Endothelial cell of umbilical vein (primary cell): ENCODE measurements at regions not wholly inside any gene's neighbourhood (a gene's known extent, or its start where the extent isn't known, plus 50 kb on each side); places are given as distances from the start of the nearest gene placed in this dataset.

Source experiments
- BruUV-seq: library from RNA; stranded (reverse); fragments of 400-500 nt; replicated peaks from 2 replicates; lab custom pipeline; 2021; lab: Mats Ljungman, UMichigan
- CTCF ChIA-PET: fragments of 300-600, 350-600 bp; sonication (Branson Sonifier 250); formaldehyde crosslinking; loops from one replicate; lab custom pipeline; 2021; ENCODE audit warnings: antibody characterized with exemption, inconsistent platforms; lab: Charles Lee
- POLR2A ChIA-PET: fragments of 300-600, 350-600 bp; sonication (Branson Sonifier 250); formaldehyde crosslinking; loops from one replicate; lab custom pipeline; 2021; ENCODE audit warnings: antibody characterized with exemption, inconsistent platforms; lab: Charles Lee
- DNase-seq: peaks from one replicate; pipeline ENCODE4 v3.0.0-alpha.2; 2011; ENCODE audit warnings: low read depth, low spot score
- FAIRE-seq: peaks from 2 replicates; lab custom pipeline; 2011; peaks lifted over from hg19 to GRCh38; lab: Jason Lieb, UNC
- H2AFZ ChIP-seq: 2 replicates; pipeline ENCODE4 v1.6.0; 2012; ENCODE audit warnings: low read depth, low read length, control low read depth, inconsistent platforms
- H3K27ac ChIP-seq: 2 replicates; pipeline ENCODE4 v1.5.1; 2011; ENCODE audit warnings: low read depth, mild to moderate bottlenecking, control low read depth, low read length, moderate library complexity; ENCODE audit not compliant: insufficient read depth
- H3K27me3 ChIP-seq, 2 experiments: 2 replicates each; pipeline versions ENCODE4 v1.6.0 to v1.6.1; 2011; ENCODE audit warnings: low read length in 2 of 2, mixed read lengths in 1 of 2; ENCODE audit not compliant: control insufficient read depth in 2 of 2, insufficient read depth in 2 of 2
- H3K36me3 ChIP-seq, 2 experiments: 2 replicates in 1 of 2; 3 replicates in 1 of 2; pipeline ENCODE4 v1.5.1; 2011; ENCODE audit warnings: low read length in 2 of 2, mild to moderate bottlenecking in 1 of 2, moderate library complexity in 1 of 2; ENCODE audit not compliant: control insufficient read depth in 2 of 2, insufficient read depth in 2 of 2; ENCODE audit errors: extremely low read depth in 1 of 2
- H3K4me1 ChIP-seq: 3 replicates; pipeline ENCODE4 v1.5.1; 2011; ENCODE audit warnings: mild to moderate bottlenecking, low read length; ENCODE audit not compliant: control insufficient read depth, insufficient read depth; ENCODE audit errors: extremely low read depth
- H3K4me2 ChIP-seq: 2 replicates; pipeline ENCODE4 v1.6.1; 2011; ENCODE audit warnings: low read length, control low read depth, mixed read lengths; ENCODE audit not compliant: insufficient read depth
- H3K4me3 ChIP-seq, 3 experiments: fragments of 200-600 bp in 1 of 3; sonication (generic), shearing (Covaris generic) in 1 of 3; replicated peaks in 1 of 3; 2 replicates each; pipeline ENCODE4 v1.5.1; 2011 to 2016; ENCODE audit warnings: control low read depth in 3 of 3, low read length in 3 of 3, mild to moderate bottlenecking in 2 of 3, inconsistent platforms in 1 of 3, low read depth in 1 of 3, moderate library complexity in 1 of 3; ENCODE audit not compliant: insufficient read depth in 1 of 3
- H3K79me2 ChIP-seq: 2 replicates; pipeline ENCODE4 v1.6.0; 2012; ENCODE audit warnings: low read length, inconsistent platforms; ENCODE audit not compliant: control insufficient read depth, insufficient read depth
- H3K9ac ChIP-seq: replicated peaks from 2 replicates; pipeline ENCODE3; 2011; ENCODE audit warnings: low read length, control low read depth; ENCODE audit not compliant: insufficient read depth; ENCODE audit errors: extremely low read depth
- H3K9me1 ChIP-seq: replicated peaks from 3 replicates; pipeline ENCODE4 v1.6.0; 2011; ENCODE audit warnings: mild to moderate bottlenecking, low read length; ENCODE audit not compliant: control insufficient read depth, insufficient read depth; ENCODE audit errors: extremely low read depth
- H3K9me3 ChIP-seq: replicated peaks from 2 replicates; pipeline ENCODE4 v1.5.1; 2012; ENCODE audit warnings: low read length, inconsistent platforms; ENCODE audit not compliant: control insufficient read depth, insufficient read depth
- H4K20me1 ChIP-seq: replicated peaks from 2 replicates; pipeline ENCODE3; 2011; ENCODE audit warnings: mild to moderate bottlenecking, low read length; ENCODE audit not compliant: control insufficient read depth, insufficient read depth; ENCODE audit errors: extremely low read depth
- EZH2 ChIP-seq: IDR thresholded peaks from 2 replicates; pipeline ENCODE4 v1.6.1; 2012; ENCODE audit warnings: borderline replicate concordance, low read depth, mild to moderate bottlenecking, moderate library complexity, low read length, inconsistent platforms; ENCODE audit not compliant: severe bottlenecking
- FOS ChIP-seq: IDR thresholded peaks from 2 replicates; pipeline ENCODE4 v1.6.1; 2011; ENCODE audit warnings: mild to moderate bottlenecking, low read length, moderate library complexity, borderline replicate concordance; ENCODE audit not compliant: insufficient read depth
- GATA2 ChIP-seq: IDR thresholded peaks from 2 replicates; pipeline ENCODE4 v1.7.0; 2011; ENCODE audit warnings: low read depth, mild to moderate bottlenecking, moderate library complexity, mixed read lengths, low read length; ENCODE audit not compliant: insufficient read length, insufficient read depth
- JUN ChIP-seq: IDR thresholded peaks from 2 replicates; pipeline ENCODE4 v1.6.1; 2011; ENCODE audit warnings: borderline replicate concordance, low read depth; ENCODE audit not compliant: insufficient read length, insufficient read depth
- MYC ChIP-seq: IDR thresholded peaks from one replicate; pipeline ENCODE4 v1.6.1; 2011; ENCODE audit warnings: mild to moderate bottlenecking, low read depth, low read length
- POLR2A ChIP-seq: IDR thresholded peaks from 2 replicates; pipeline ENCODE4 v1.6.1; 2012; ENCODE audit warnings: low read depth, mild to moderate bottlenecking, control low read depth, low read length
- POLR2AphosphoS5 ChIP-seq: IDR thresholded peaks from 2 replicates; pipeline ENCODE4 v1.6.1; 2012; ENCODE audit warnings: low read depth, mild to moderate bottlenecking, control low read depth, low read length, moderate library complexity; ENCODE audit not compliant: insufficient read depth
- dilution Hi-C: fragments of 300-500 bp; cut with MboI; formaldehyde crosslinking; loops from one replicate; pipeline ENCODE4 v1.15.0; 2019; ENCODE audit warnings: low sequenced_read_pairs; ENCODE audit not compliant: extremely low pct_ligation_motif_present
- intact Hi-C: fragments of 100-400 bp; cut with micrococcal nuclease; formaldehyde crosslinking; loops from one replicate; pipeline ENCODE4 v1.10.0; 2022
- TF ChIP-seq, protein P1 (sequence below), 2 donors: IDR thresholded peaks; 1 replicate in 1 of 2; 2 replicates in 1 of 2; pipeline ENCODE4 v1.5.1; 2011; ENCODE audit warnings: low read length in 2 of 2, mild to moderate bottlenecking in 2 of 2, moderate library complexity in 2 of 2, control low read depth in 1 of 2, inconsistent platforms in 1 of 2, low read depth in 1 of 2; ENCODE audit not compliant: insufficient read depth in 1 of 2; ENCODE audit errors: extremely low read depth in 1 of 2
- TF ChIP-seq, protein P2 (sequence below): IDR thresholded peaks from 2 replicates; pipeline ENCODE4 v1.6.1; 2011; ENCODE audit not compliant: insufficient read depth, insufficient read length

DNA sequence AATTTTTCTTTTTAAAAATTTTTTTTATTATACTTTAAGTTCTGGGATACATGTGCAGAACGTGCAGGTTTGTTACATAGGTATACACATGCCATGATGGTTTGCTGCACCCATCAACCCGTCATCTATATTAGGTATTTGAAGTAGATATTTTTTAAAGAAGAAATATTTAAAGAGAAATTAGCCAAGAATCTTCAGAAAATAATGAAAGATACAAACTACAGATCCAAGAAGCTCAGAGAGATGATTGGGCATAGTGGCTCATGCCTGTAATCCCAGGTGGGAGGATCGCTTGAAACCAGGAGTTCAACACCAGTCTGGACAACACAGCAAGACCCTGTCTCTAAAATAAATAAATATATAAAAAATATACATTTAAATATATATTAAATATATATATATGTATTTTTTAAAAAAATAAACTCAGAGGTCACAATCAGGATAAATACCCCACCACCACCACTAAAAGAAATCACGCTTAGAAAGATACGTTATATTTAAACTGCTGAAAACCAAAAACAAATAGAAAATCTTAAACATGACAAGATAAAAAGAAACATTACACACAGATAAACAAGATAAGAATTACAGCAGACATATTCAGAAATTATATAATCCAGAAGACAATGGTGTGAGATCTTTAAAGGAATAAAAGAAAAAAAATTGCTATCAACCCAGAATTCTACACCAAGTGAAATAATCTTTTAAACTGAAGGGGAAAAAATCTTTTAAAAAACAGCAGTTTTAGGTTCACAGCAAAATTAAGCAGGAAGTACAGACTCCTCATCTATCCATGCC is 57.5 kb downstream of the CSF2 start:
- Histone ChIP-seq H3K4me3 (no peak overlapping the region), H3K27me3 (peaks cover 9 to 12% of the 10 kb centered on the region in 2 experiments), H2AFZ (no peak overlapping the region), H3K4me2 (no peak overlapping the region), H3K9me3 (no peaks in the 10 kb centered on the region), H3K9me1 (no peaks in the 10 kb centered on the region), H3K36me3 (no peaks in the 10 kb centered on the region), H3K4me1 (no peaks in the 10 kb centered on the region), H4K20me1 (no peaks in the 10 kb centered on the region), H3K27ac (no peak overlapping the region), H3K79me2 (no peaks in the 10 kb centered on the region), H3K9ac (no peak overlapping the region)
- TF ChIP-seq MYC = no peak
- no peak for TF ChIP-seq POLR2AphosphoS5
- TF ChIP-seq JUN = no peak
- TF ChIP-seq POLR2A = no peak
- TF ChIP-seq, protein P1, sequence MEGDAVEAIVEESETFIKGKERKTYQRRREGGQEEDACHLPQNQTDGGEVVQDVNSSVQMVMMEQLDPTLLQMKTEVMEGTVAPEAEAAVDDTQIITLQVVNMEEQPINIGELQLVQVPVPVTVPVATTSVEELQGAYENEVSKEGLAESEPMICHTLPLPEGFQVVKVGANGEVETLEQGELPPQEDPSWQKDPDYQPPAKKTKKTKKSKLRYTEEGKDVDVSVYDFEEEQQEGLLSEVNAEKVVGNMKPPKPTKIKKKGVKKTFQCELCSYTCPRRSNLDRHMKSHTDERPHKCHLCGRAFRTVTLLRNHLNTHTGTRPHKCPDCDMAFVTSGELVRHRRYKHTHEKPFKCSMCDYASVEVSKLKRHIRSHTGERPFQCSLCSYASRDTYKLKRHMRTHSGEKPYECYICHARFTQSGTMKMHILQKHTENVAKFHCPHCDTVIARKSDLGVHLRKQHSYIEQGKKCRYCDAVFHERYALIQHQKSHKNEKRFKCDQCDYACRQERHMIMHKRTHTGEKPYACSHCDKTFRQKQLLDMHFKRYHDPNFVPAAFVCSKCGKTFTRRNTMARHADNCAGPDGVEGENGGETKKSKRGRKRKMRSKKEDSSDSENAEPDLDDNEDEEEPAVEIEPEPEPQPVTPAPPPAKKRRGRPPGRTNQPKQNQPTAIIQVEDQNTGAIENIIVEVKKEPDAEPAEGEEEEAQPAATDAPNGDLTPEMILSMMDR (IDR thresholded peaks at IDR 0.05; ENCODE audit: extremely low read depth in 1 of 2, insufficient read depth in 1 of 2, low read depth in 1 of 2, low read length in 2 of 2) = no peak
- TF ChIP-seq GATA2 = no peak
- TF ChIP-seq EZH2 = no peak
- TF ChIP-seq, protein P2, sequence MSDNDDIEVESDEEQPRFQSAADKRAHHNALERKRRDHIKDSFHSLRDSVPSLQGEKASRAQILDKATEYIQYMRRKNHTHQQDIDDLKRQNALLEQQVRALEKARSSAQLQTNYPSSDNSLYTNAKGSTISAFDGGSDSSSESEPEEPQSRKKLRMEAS = no peak
- no peak for TF ChIP-seq FOS
- DNase-seq (no peak), FAIRE-seq (no peak)
- ChIA-PET POLR2A (no interaction called here), CTCF (interaction anchor here (1.1 kb wide), 1 partner anchor 66 kb away, joined by 4 read pairs; no protein-coding TSS in a partner anchor)
- intact Hi-C loops (no loop called here), dilution Hi-C loops (no loop called here)
- BruUV-seq = no TSS peak
